Activated CD4-positive, alpha-beta T cell treated with anti-CD3 and anti-CD28 coated beads, Interleukin-2, Interleukin-6, amounts not matched to agents 100 ng/mL and 50 ng/mL, durations not matched to agents 16 hours and 8 hours (primary cell): ENCODE measurements at regions not wholly inside any gene's neighbourhood (a gene's known extent, or its start where the extent isn't known, plus 50 kb on each side); places are given as distances from the start of the nearest gene placed in this dataset.

Source experiments
- DNase-seq: peaks from one replicate; pipeline ENCODE4 v3.0.0-alpha.2; 2020

GRCh38 chr11:27287205-27287604 lies 75.8 kb downstream of the CCDC34 start:
- DNase-seq = no peak

- DNase-seq = no peak
Measured at GRCh38 chr11:27285761-27286160, 77.3 kb downstream of the CCDC34 start.

DNA sequence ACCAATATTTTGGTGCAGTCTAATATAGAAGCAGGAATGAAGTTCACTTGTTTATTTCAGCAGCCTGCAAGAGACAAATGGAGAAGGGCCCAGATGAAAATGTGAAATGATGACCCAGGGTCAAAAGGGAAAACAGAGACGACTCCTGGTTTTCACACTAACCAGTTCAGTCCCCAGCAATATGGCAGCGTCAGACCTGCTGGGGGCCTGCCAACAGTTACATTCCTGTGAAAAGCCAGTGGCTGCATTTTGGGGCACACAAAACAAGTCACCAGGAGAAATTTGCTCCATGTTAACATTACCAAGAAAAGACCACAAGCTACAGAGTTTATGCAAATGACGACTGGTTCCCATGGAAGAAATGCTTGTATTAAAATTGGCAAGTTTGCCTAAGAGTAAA lies 80.2 kb downstream of the CCDC34 start:
- DNase-seq = no peak

DNA sequence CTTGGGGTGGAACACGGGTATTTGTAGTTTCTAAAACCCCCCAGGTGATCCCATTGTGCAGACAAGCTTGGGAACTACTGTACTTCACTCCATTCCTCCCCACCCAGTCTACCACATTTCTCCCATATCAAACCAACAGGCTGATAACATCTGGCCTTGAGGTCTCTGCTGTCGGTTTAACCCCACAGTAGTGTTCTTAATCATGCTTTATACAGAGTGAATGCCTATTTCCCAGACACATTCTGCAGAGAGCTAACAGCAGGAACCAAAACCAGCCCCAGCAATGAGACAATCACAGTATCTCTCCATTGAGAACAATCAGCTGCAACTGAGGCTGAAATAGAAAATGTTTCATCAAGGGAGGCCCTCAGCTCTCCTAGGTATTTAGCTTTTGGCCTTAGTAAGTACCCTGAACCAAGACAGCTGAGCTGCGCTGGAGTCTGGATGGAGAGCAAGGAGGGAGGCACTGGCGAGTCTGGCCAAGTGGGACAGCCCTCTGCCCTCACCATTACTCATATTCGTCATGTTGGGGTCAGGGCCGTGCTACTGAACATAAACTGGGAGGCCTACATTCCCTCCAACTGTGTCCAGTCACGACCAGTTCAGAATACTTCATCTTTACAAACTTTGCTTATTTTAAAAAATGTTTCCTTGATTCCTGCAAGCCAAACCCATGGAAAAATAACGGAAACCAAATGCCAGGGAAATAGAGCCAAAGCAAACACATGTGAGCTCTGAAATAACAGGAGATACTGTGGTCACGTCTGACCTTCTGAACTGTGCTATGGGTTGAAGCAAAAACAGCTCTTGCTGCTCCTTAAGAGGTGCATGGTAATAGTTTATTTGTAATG lies 81.0 kb downstream of the CCDC34 start:
- DNase-seq = peak; percentile 37

DNA sequence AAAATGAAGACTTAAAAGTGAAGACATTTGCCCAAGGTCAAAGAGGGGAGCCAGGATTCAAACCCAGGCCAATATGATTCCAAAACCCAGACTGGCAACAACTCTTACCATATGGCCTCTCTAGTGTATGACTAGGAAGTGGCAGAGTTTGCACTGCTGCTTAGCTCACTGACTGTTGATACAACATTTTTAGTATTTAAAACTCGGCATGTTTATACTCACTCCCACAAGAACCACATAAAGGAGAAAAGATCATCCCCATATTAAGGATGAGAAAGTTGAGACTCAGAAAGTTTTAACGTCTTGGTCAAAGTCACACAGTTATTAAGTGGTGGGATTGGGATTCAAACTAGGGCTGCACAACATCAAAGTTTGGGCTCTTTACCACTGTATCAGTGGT lies 81.7 kb downstream of the CCDC34 start:
- no peak for DNase-seq

- no peak for DNase-seq
Measured at GRCh38 chr11:27280140-27280539, 82.9 kb downstream of the CCDC34 start.

DNA sequence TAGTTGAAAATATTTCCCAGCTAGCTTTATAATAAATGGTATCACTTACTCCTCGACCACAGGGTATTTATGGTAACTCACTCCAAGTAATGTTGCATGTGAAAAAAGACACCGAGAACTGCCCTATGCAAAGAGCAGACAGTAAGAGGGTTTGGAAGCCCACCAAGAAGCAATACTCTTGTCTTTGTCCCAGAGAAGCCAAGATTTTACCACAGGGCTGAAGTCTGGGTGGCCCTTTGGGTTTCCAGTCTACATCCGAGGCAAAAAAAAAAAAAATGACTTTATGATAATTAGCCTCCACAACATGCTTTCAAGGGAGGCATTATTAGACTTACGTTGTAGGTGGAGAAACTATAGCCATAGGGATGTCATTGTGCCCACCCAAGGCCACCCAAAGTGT lies 83.6 kb downstream of the CCDC34 start:
- DNase-seq = no peak

GRCh38 chr11:27277843-27278242 lies 85.2 kb downstream of the CCDC34 start:
- DNase-seq = no peak

DNA sequence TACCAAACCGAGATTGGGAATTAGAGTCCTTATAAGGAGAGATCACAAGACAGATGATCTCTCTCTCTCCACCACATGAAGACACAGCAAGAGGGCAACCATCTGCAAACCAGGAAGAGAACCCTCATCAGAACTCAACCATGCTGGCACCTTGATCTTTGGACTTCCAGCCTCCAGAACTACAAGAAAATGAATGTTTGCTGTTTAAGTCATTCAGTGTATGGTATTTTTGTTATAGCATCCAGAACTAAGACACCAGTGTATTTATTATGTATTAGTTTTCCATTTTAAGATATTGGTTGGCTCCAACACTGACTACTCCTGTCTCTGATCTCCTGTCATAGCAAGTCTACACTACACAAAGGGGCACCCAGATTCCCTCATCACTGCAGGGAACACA lies 86.9 kb downstream of the CCDC34 start:
- DNase-seq = no peak

DNA sequence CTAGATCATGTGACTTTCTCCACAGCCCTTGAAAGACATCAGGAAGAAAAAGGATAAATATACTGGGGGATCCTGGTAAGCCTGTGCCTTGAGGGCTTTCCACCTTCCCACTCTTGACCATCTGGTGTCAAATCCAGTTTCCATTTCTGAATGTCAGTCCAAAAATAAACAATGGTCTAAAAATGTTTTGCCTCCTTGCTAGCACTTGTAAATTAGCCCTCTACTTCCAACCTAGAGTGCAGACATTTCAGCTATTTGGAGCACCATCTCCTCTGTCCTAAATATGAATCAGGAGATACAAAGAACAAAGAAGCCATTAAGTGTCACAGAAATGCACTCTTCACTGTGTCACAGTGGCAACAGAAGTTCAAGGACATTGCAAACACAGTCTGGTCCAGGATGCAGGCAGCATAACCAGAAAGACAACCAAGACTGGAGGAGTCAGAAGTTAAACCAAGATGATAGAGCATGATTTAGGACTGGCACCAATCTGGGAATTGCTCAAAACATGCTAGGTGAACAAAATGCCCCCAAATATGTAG lies 88.1 kb downstream of the CCDC34 start:
- no peak for DNase-seq

- DNase-seq = no peak
Measured at GRCh38 chr11:27266125-27266524, 96.9 kb downstream of the CCDC34 start.

DNA sequence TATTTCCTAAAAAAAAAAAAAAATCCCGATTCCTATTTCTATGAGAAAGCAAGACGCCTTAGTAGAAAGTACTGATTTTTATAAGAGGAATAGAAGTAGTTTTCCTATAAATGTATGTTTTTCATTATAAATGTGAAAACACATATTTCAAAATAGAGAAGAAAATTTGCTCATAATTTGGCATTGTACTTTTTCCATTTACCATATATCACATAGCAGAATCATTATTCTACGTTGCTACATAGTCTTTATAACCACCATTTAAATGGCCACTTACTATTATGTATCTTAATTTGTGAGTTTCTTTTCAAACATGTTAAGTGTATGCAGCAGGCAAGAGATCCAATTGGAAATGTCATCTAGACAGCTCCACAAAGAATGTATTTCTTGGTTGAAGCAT lies 99.0 kb downstream of the CCDC34 start:
- no peak for DNase-seq

DNA sequence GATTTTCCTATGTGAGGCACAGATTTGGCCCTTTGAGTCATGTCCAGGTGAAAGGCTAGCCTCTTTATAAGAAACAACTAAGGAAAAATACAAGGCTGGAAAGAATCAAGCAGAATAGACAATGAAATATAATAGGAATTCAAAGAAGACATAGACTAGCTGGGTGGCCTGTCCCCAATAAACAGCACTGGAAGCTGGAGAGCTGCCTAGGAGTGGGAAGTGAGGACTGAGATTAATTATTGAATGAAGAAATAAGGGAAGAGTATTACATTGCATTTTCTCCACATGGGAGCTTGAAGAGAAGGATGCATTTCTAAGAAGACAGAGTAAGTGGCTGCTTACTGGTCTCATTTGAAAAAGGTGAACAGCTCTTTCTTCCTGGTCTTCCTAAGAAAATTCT lies 100.0 kb downstream of the CCDC34 start:
- DNase-seq = no peak

DNA sequence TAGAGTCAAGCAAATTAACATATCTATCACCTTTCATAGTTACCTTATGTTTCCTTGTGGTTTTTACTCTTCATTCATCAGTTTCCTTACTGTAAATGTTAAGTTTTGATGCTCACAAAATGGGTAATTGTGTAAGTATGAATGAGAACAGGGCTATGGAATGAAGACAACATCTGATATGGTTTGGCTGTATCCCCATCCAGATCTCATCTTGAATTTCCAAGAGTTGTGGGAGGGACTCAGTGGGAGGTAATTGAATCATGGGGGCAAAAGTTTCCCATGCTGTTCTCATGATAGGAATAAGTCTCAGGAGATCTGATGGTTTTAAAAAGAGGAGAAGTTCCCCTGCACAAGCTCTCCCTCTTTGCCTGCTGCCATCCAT lies 107.6 kb downstream of the CCDC34 start:
- DNase-seq = no peak

DNA sequence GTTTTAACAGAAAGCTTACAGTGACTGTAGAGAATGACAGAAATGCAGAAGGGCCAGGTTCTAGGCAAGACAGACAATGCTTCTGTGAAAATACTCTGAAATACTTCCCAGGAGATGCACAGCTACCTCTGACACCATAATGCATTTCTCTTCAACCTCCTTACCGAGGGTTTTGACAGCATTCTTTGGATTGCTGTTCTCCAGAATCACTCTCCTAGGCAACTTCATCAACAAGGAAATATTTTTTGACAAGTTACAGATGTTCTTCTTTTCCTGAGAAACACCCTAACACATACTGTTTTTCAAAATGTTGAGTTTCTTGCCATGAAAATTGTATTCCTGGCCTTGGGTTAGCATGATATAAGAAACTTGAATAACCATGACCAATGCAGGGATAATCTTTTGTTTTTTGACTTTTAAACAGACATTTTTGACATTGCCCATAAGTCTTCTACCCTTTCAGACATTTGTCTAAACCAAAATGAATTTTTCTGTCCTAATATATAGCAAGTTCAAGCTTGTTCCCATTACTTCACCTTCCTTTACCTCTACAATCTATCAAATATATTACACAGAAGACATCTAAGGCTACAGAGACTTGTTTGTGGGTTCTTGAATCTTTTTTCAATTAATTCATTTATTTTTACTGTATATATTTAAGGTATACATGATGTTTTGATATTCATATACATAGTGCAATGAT lies 108.1 kb downstream of the CCDC34 start:
- DNase-seq = no peak

DNA sequence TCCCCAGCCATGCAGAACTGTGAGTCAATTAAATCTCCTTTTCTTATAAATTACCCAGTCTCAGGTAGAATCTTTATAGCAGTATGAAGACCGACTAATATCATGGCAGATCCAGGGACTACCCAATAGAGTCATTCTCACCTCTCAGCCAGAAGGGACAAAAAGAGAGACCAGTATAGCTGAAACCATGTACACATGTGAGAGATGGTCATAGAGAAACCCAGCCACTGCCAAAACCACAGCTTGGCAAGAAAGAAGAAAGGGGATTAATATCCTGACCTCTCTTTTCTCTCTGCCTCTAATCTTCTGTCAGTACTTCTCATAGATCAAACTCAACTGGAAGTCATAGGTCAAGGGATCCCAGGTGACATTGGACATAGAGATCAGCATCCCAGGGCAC lies 109.8 kb downstream of the CCDC34 start:
- no peak for DNase-seq

DNA sequence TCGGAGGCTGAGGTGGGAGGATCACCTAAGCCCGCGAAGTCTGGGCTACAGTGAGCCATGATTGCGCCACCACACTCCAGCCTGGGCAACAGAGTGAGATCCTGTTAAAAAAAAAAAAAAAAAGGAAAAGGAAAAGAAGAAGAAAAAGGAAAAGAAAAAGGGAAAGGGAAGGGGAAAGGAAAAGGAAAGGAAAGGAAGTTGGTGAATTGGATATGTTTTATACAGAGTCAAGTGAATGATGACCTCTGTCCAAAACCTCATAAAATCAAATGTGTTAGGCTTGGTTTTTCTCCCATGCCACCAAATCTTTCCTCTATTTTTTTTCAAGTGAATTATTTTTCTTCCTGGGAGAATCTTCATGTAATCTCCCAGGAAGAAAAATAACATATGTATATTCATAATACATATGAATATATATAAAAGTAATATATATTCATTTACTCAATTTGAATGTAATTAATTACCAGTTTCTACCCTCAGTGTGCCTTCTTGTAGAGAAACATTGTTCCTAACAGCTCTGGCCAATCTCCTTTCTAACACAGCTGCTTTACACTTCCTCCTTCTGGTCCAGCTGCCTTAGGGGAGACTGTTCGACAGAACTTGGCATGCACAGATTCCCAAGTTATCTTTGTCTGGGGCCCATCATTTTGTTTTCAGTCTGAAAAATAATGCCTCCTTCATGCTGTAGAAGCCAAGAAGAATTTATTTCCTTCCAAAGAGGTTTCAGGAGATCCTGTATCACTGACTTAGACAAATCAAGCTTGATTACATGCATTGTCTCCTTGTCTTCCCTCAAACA lies 111.9 kb downstream of the CCDC34 start:
- DNase-seq = no peak

- no peak for DNase-seq
Measured at GRCh38 chr11:27248576-27249509, 114.2 kb downstream of the CCDC34 start.

DNA sequence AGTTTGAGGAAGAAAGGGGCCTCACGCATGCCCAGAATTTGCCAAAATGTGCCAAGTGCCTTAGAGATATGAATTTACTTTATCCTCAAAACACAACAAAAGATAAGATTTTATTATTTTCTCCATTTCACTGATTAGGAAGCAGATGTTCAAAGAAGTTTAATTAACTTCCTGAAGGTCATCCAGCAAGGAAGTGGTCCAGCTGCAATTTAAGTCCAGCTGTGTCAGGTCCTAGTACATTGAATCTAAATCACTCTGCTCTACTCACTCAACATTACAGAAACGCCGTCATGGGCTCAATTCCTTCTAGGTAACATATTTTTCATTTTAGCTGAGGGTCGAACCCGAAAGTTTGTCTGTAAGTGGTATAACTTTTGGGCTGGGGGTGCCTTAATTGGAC lies 115.4 kb downstream of the CCDC34 start:
- no peak for DNase-seq

- DNase-seq = no peak
Measured at GRCh38 chr11:27246925-27247324, 116.1 kb downstream of the CCDC34 start.

DNA sequence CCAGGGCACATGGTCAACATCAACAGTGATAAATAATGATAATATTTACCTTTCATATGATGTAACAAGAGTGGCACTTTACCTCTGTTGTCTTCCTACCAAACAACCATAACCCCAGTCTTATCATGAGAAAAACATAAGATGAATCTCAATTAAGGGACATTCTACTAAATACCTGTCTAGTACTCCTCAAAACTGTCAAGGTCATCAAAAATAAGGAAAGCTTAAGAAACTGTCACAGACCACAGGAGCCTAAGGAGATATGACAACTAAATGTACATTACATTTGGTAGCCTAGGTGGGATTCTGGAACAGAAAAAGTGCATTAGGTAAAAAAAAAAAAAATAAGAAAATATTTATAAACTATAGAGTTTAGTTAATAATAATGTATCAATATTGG lies 118.1 kb downstream of the CCDC34 start:
- DNase-seq = no peak

- no peak for DNase-seq
Measured at GRCh38 chr11:27242591-27242990, 120.4 kb downstream of the CCDC34 start.
